GM18868 (cell line): ENCODE measurements at regions not wholly inside any gene's neighbourhood (a gene's known extent, or its start where the extent isn't known, plus 50 kb on each side); places are given as distances from the start of the nearest gene placed in this dataset.
"Not testable (repeated sequence)": the region's sequence is repeated elsewhere in the genome, so short reads cannot be mapped to it uniquely, and the experiment has no call there.

Experiments used
- ATAC-seq: cut with Tn5 transposase; IDR thresholded peaks from one replicate; pipeline ENCODE4 v1.9.1; 2021; ENCODE audit warnings: mild to moderate bottlenecking, moderate library complexity; ENCODE audit not compliant: unreplicated experiment

- no peak for ATAC-seq
Observed at GRCh38 chr16:63890081-63890480, 1231.8 kb downstream of the CDH11 start.

DNA sequence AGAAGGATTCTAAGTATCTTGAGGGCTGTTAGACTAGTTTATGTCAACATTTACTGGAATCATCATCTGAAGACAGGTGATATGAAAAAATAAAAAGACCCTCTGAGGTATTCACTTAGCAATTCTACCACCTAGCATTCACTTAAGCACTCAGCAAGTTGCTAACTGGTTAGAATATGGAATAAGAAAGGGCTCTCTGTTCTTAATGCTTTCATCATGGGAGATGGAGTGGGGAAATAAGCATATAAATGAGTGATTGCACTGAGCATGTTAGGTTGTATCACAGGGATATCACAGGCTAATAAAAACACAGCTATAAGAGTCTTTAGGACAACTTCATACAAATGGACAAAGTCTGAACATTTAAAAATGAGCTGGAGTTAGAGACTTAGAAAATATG is 1238.8 kb downstream of the CDH11 start:
- ATAC-seq, result no peak

DNA sequence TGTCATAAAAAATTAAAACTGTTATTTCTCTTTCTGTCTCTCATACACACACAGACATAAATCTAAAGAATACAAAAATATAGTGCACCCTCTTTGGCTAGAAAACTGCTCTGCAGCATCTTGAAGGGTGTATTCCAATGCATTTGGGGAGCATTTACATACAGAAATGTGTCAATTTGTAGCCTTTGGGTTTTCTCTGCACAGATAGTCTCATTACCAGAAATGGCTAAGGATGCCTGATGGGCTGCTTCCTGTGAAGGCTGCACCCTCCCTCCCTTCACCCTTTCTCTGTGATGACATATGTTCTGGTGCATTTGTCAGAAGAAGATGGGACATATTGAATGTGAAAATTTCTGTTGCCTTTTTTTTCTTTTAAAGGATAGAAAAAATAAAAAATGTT is 1239.3 kb downstream of the CDH11 start:
- no peak for ATAC-seq

DNA sequence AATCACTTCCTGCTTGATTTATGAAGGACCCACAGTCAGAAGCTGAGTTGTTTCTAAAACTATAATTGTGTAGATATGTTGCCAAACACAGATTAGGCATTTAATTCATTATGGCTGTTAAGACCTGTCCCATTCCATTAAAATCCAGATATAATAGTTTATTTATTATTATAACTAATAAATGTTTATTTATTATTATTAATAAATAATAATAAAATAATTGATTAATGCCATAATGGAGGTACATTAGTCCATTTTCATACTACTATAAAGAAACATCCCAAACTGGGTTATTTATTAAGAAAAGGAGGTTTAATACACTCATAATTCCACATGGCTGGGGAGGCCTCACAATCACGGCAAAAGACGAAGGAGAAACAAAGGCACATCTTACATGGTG is 1240.9 kb downstream of the CDH11 start:
- ATAC-seq, result no peak

GRCh38 chr16:63877401-63877800 is 1244.5 kb downstream of the CDH11 start:
- no peak for ATAC-seq

GRCh38 chr16:63876103-63876502 is 1245.8 kb downstream of the CDH11 start:
- no peak for ATAC-seq

GRCh38 chr16:63860700-63861099 is 1261.2 kb downstream of the CDH11 start:
- ATAC-seq, result not testable (repeated sequence)

DNA sequence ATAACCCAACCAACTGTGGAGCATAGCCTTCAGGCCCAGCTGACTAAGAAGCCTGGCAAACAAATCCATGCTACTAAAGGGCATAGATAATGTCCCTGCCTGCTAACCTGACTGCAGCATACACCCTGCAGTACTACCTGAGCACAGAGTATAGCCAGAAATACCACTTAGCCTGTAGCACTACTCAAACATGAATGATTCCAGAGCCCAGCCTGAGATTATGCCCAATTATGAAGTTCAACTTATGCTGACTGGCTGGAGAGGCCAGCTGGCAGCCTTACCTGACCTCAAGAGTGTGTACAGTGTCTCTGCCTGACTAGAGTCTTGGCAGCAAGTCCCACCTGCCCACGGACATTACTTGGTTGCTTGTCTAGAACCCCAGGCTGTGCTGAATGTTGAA is 1265.3 kb downstream of the CDH11 start:
- no peak for ATAC-seq

GRCh38 chr16:63850979-63851378 is 1270.9 kb downstream of the CDH11 start:
- no peak for ATAC-seq

GRCh38 chr16:63841271-63841670 is 1280.6 kb downstream of the CDH11 start:
- no peak for ATAC-seq

GRCh38 chr16:63830061-63830460 is 1291.8 kb downstream of the CDH11 start:
- ATAC-seq, result no peak

DNA sequence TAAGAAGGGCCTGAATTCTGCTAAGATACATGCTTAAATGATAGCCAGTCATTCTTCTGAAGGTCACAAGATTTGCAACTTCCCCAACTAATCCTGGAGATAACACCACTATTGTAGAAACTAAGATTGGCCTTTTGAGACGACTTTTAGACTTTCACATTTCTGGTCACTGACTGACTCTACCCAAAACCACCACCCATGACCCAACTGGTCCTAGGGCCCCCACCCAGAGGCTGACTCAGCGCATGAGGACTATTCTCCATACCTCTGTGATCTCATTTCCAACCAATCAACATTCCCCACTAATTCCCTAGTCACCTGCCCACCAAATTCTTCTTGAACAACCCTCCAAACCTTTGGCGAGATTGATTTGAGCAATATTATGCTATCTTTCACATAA is 1299.0 kb downstream of the CDH11 start:
- no peak for ATAC-seq

- no peak for ATAC-seq
Observed at GRCh38 chr16:63816276-63816675, 1305.6 kb downstream of the CDH11 start.

DNA sequence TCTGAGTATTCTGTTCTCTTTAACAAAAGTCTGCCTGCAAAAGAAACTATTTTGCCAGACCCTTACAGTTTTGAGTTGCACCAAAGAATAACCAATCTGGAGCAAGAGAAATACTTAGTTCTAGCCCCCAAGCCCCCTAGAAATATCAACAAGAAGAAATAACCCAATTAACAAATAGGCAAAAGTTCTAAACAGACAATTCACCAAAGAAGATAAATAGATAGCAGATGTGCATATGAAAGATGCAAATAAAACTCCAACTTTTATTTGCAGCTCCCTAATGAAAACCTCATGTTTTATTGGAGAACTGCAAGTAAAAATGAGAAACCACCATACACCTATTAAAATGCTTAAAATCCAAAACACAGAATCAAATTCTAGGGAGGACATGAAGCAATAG is 1308.0 kb downstream of the CDH11 start:
- no peak for ATAC-seq

- no peak for ATAC-seq
Observed at GRCh38 chr16:63808730-63809129, 1313.1 kb downstream of the CDH11 start.

GRCh38 chr16:63806794-63807506 is 1314.9 kb downstream of the CDH11 start:
- ATAC-seq, result no peak

DNA sequence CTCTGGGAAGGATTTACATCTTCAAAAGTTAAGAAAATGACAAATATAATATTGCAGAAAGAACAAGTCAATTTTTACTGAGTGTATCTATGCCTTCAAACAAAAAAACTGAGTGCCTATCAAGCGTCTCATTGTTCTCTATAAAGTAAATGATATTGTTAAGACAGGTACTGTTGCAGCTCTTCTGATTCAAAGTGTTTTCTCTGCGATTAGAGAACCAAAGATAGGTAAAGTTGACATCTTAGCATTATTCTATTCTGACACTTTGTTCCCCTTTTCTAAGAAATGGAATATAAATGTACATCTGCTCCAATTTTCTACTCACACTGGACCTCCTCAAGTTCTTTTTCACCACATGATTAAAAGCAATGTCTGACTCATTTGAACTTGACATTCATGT is 1317.7 kb downstream of the CDH11 start:
- ATAC-seq, result no peak

- no peak for ATAC-seq
Observed at GRCh38 chr16:63789603-63790002, 1332.3 kb downstream of the CDH11 start.

DNA sequence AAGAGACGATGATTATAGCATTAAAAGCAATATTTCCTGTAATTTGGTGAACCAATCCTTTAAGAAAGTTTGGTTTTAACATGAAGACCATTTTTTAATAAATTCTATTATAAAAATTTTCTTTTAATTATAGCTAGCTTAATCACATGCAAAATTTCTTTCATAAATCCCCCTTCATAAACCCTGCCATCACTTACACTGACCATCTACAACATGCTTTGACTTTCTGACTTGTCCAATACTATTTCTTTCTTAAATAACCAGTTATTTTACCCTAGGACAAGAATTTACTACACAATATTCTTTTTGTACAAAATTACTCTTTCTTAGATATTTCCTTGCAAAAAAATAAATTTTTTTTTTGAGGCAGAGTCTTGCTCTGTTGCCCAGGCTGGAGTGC is 1334.8 kb downstream of the CDH11 start:
- ATAC-seq, result no peak

- no peak for ATAC-seq
Observed at GRCh38 chr16:63785170-63785569, 1336.7 kb downstream of the CDH11 start.

GRCh38 chr16:63776437-63776836 is 1345.4 kb downstream of the CDH11 start:
- no peak for ATAC-seq

DNA sequence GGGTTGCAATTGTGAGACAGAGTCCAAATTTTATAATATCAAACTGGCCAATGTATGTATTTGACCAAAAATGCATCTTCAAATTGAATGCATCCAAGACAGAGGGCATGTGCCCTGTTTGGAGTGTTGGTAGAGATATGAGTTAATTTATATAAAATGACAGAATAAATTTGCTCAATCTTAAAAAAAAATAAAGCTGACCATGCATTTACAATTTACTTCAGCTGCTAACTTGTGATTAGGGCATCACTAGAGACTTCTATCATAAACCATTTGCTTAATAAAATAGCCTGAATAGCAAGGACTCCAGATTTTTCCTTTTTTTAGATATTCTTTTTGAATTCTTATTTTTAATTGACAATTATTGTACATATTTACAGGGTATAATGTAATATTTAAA is 1345.8 kb downstream of the CDH11 start:
- no peak for ATAC-seq

DNA sequence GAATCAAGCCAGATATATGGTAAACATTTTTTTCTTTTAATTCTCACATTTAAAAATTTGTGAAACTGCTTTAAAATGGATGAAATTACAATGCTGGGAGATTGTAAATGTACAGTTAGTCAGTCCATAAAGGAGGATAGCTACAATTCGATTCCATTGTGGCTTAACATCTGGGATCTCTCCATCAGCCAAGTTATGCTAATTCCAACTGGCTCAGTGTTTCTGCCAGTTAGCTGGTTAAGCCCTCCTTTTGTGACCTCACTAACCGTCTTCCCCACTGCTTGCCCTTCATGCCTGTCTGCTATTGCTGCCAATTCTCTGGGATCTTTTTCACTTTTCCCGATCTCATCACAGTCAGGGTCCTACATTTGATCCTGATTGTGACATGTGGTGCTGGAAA is 1347.6 kb downstream of the CDH11 start:
- ATAC-seq, result no peak
